ENCODE measurements at regions not wholly inside any gene's neighbourhood (a gene's known extent, or its start where the extent isn't known, plus 50 kb on each side); places are given as distances from the start of the nearest gene placed in this dataset.

GRCh38 chr4:110837896-110838450 lies 215.1 kb upstream of the PITX2 start:
- no peak overlapping the region for H3K4me3 ChIP-seq
- H3K36me3 ChIP-seq, result no peaks in the 10 kb centered on the region
- 27% methylated on average over 7 of the region's 7 CpGs for WGBS
- no peak for DNase-seq (ENCODE audit: low spot score)
- no peaks in the 10 kb centered on the region for H3K9me3 ChIP-seq
- no peak for TF ChIP-seq POLR2AphosphoS5 (IDR thresholded peaks at IDR 0.05)
- no peak for TF ChIP-seq CTCF (IDR thresholded peaks at IDR 0.05)
- no peak for TF ChIP-seq POLR2A (IDR thresholded peaks at IDR 0.05)
- H3K27me3 ChIP-seq (replicated peaks; ENCODE audit: insufficient read depth), result no peaks in the 10 kb centered on the region
- no peak overlapping the region for H3K27ac ChIP-seq
- intact Hi-C loops (cut with DNase I), result no loop called here
- H3K4me1 ChIP-seq (replicated peaks), result no peaks in the 10 kb centered on the region

- Histone ChIP-seq H3K9me3 (no peaks in the 10 kb centered on the region), H3K27ac (no peak overlapping the region), H3K27me3 (replicated peaks; ENCODE audit: insufficient read depth) (no peaks in the 10 kb centered on the region), H3K4me1 (replicated peaks) (no peaks in the 10 kb centered on the region), H3K36me3 (no peaks in the 10 kb centered on the region), H3K4me3 (no peak overlapping the region)
- WGBS, result 33% methylated on average over 2 of the region's 2 CpGs
- no peak for DNase-seq (ENCODE audit: low spot score)
- intact Hi-C loops (cut with DNase I), result no loop called here
- TF ChIP-seq POLR2AphosphoS5 (IDR thresholded peaks at IDR 0.05) (no peak), CTCF (IDR thresholded peaks at IDR 0.05) (no peak), POLR2A (IDR thresholded peaks at IDR 0.05) (no peak)
Observed at GRCh38 chr4:110840221-110840654, 217.4 kb upstream of the PITX2 start.

- DNase-seq (ENCODE audit: low spot score), result no peak
- H3K4me1 ChIP-seq (replicated peaks), result no peaks in the 10 kb centered on the region
- TF ChIP-seq CTCF (IDR thresholded peaks at IDR 0.05), result no peak
- no peak for TF ChIP-seq POLR2AphosphoS5 (IDR thresholded peaks at IDR 0.05)
- TF ChIP-seq POLR2A (IDR thresholded peaks at IDR 0.05), result no peak
- H3K27ac ChIP-seq, result no peak overlapping the region
- 75% methylated on average over 1 of the region's 1 CpG for WGBS
- intact Hi-C loops (cut with DNase I), result no loop called here
- no peaks in the 10 kb centered on the region for H3K9me3 ChIP-seq
- H3K27me3 ChIP-seq (replicated peaks; ENCODE audit: insufficient read depth), result no peaks in the 10 kb centered on the region
- H3K4me3 ChIP-seq, result no peak overlapping the region
- H3K36me3 ChIP-seq, result no peaks in the 10 kb centered on the region
Observed at GRCh38 chr4:110848787-110849186, 225.9 kb upstream of the PITX2 start.

GRCh38 chr4:110849461-110849860 lies 226.6 kb upstream of the PITX2 start:
- intact Hi-C loops (cut with DNase I), result no loop called here
- Histone ChIP-seq H3K36me3 (no peaks in the 10 kb centered on the region), H3K4me3 (no peak overlapping the region), H3K4me1 (replicated peaks) (no peaks in the 10 kb centered on the region), H3K9me3 (no peaks in the 10 kb centered on the region), H3K27ac (no peak overlapping the region), H3K27me3 (replicated peaks; ENCODE audit: insufficient read depth) (no peaks in the 10 kb centered on the region)
- TF ChIP-seq POLR2A (IDR thresholded peaks at IDR 0.05) (no peak), CTCF (IDR thresholded peaks at IDR 0.05) (no peak), POLR2AphosphoS5 (IDR thresholded peaks at IDR 0.05) (no peak)
- WGBS, result 71% methylated on average over 6 of the region's 6 CpGs
- no peak for DNase-seq (ENCODE audit: low spot score)
